Natural killer cell (primary cell): ENCODE measurements at regions not wholly inside any gene's neighbourhood (a gene's known extent, or its start where the extent isn't known, plus 50 kb on each side); places are given as distances from the start of the nearest gene placed in this dataset.

Experiments used
- ATAC-seq, 3 donors: fragments of 150-1000 bp in 2 of 3; fragments of 200-7000 bp in 1 of 3; cut with Tn5 transposase; 1 replicate in 1 of 3; 2 replicates in 2 of 3; pipeline ENCODE4 v1.10.0; 2021; ENCODE audit warnings: mild to moderate bottlenecking in 2 of 3, moderate library complexity in 2 of 3
- DNase-seq, 2 donors: peaks; one replicate each; pipeline versions ENCODE4 v3.0.0 to v3.0.0-alpha.2; 2013 to 2021; ENCODE audit warnings: mixed read lengths in 1 of 2
- H3K27ac ChIP-seq: one replicate; pipeline ENCODE4 v1.5.1; 2013; ENCODE audit warnings: mild to moderate bottlenecking, low read length
- H3K27me3 ChIP-seq: one replicate; pipeline ENCODE4 v1.6.1; 2013; ENCODE audit warnings: low read length; ENCODE audit not compliant: control insufficient read depth, insufficient read depth
- H3K36me3 ChIP-seq: one replicate; pipeline ENCODE4 v1.6.1; 2013; ENCODE audit warnings: low read length; ENCODE audit not compliant: control insufficient read depth, insufficient read depth
- H3K4me1 ChIP-seq: one replicate; pipeline ENCODE4 v1.6.1; 2013; ENCODE audit warnings: low read length; ENCODE audit not compliant: control insufficient read depth, insufficient read depth
- H3K4me3 ChIP-seq: one replicate; pipeline ENCODE4 v1.5.1; 2013; ENCODE audit warnings: low read length
- H3K9me3 ChIP-seq: one replicate; pipeline ENCODE4 v1.6.1; 2013; ENCODE audit warnings: low read length; ENCODE audit not compliant: control insufficient read depth, insufficient read depth
- H3K27ac Mint-ChIP-seq, 2 donors: one replicate each; pipeline ENCODE4 v1.8.0; 2022; ENCODE audit warnings: mild to moderate bottlenecking in 2 of 2, mixed read lengths in 2 of 2, moderate library complexity in 1 of 2
- H3K27me3 Mint-ChIP-seq, 2 donors: one replicate each; pipeline ENCODE4 v1.8.0; 2022; ENCODE audit warnings: low read depth in 2 of 2, mixed read lengths in 2 of 2
- H3K36me3 Mint-ChIP-seq: one replicate; pipeline ENCODE4 v1.8.0; 2022; ENCODE audit warnings: mixed read lengths
- H3K4me1 Mint-ChIP-seq, 2 donors: one replicate each; pipeline ENCODE4 v1.8.0; 2022; ENCODE audit warnings: mixed read lengths in 2 of 2
- H3K4me3 Mint-ChIP-seq: one replicate; pipeline ENCODE4 v1.8.0; 2022; ENCODE audit warnings: mild to moderate bottlenecking, moderate library complexity, mixed read lengths
- H3K9me3 Mint-ChIP-seq, 2 donors: one replicate each; pipeline ENCODE4 v1.8.0; 2022; ENCODE audit warnings: mixed read lengths in 2 of 2
- WGBS: methylation state at CpG from one replicate; pipeline ENCODE4 v1.1.7; 2013; ENCODE audit warnings: missing lambda C conversion rate; ENCODE audit not compliant: insufficient coverage; 5-methylcytosine and 5-hydroxymethylcytosine counted together
- intact Hi-C: fragments of 100-400 bp; cut with micrococcal nuclease; formaldehyde crosslinking; loops from one replicate; pipeline ENCODE4 v1.14.2; 2022
- TF ChIP-seq, protein P1 (sequence below): fragments of 200-600 bp; IDR thresholded peaks from one replicate; pipeline ENCODE4 v1.8.0; 2022; ENCODE audit warnings: antibody characterized with exemption

- 86% methylated on average over 4 of the region's 4 CpGs for WGBS
- no peaks in the 10 kb centered on the region for H3K36me3 Mint-ChIP-seq
- no peak overlapping the region for H3K4me3 ChIP-seq
- H3K4me3 Mint-ChIP-seq, result no peak overlapping the region
- no peaks in the 10 kb centered on the region for H3K27me3 Mint-ChIP-seq
- no peak for ATAC-seq
- TF ChIP-seq, protein P1, sequence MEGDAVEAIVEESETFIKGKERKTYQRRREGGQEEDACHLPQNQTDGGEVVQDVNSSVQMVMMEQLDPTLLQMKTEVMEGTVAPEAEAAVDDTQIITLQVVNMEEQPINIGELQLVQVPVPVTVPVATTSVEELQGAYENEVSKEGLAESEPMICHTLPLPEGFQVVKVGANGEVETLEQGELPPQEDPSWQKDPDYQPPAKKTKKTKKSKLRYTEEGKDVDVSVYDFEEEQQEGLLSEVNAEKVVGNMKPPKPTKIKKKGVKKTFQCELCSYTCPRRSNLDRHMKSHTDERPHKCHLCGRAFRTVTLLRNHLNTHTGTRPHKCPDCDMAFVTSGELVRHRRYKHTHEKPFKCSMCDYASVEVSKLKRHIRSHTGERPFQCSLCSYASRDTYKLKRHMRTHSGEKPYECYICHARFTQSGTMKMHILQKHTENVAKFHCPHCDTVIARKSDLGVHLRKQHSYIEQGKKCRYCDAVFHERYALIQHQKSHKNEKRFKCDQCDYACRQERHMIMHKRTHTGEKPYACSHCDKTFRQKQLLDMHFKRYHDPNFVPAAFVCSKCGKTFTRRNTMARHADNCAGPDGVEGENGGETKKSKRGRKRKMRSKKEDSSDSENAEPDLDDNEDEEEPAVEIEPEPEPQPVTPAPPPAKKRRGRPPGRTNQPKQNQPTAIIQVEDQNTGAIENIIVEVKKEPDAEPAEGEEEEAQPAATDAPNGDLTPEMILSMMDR, result no peak
- no peaks in the 10 kb centered on the region for H3K27me3 ChIP-seq
- H3K4me1 ChIP-seq, result no peaks in the 10 kb centered on the region
- H3K27ac Mint-ChIP-seq, result no peak overlapping the region
- no peak for DNase-seq
- peaks cover 0 to 9% of the 10 kb centered on the region in 2 donors for H3K4me1 Mint-ChIP-seq
- H3K9me3 Mint-ChIP-seq, result no peaks in the 10 kb centered on the region
- intact Hi-C loops, result no loop called here
- no peak overlapping the region for H3K27ac ChIP-seq
- no peaks in the 10 kb centered on the region for H3K9me3 ChIP-seq
- H3K36me3 ChIP-seq, result no peaks in the 10 kb centered on the region
These were observed 465.3 kb downstream of the COG6 start for GRCh38 chr13:40120781-40121180.

GRCh38 chr13:40121722-40122121 lies 466.3 kb downstream of the COG6 start:
- no peaks in the 10 kb centered on the region for H3K9me3 Mint-ChIP-seq
- intact Hi-C loops, result no loop called here
- TF ChIP-seq, protein P1, result no peak
- Histone ChIP-seq H3K4me1 (no peaks in the 10 kb centered on the region), H3K27ac (no peak overlapping the region), H3K36me3 (no peaks in the 10 kb centered on the region), H3K9me3 (no peaks in the 10 kb centered on the region), H3K27me3 (no peaks in the 10 kb centered on the region), H3K4me3 (no peak overlapping the region)
- no peak for ATAC-seq
- WGBS, result 83% methylated on average over 2 of the region's 2 CpGs
- peaks cover 2% of the 10 kb centered on the region in 2 donors for H3K4me1 Mint-ChIP-seq
- DNase-seq, result no peak
- no peak overlapping the region for H3K4me3 Mint-ChIP-seq
- H3K27ac Mint-ChIP-seq, result no peak overlapping the region
- H3K36me3 Mint-ChIP-seq, result no peaks in the 10 kb centered on the region
- no peaks in the 10 kb centered on the region for H3K27me3 Mint-ChIP-seq

- Mint-ChIP-seq H3K27me3 (no peaks in the 10 kb centered on the region), H3K27ac (no peak overlapping the region), H3K9me3 (no peaks in the 10 kb centered on the region), H3K4me1 (peaks cover 5 to 6% of the 10 kb centered on the region in 2 donors), H3K36me3 (no peaks in the 10 kb centered on the region), H3K4me3 (no peak overlapping the region)
- no peaks in the 10 kb centered on the region for H3K9me3 ChIP-seq
- ATAC-seq (no peak), DNase-seq (no peak)
- H3K4me3 ChIP-seq, result no peak overlapping the region
- TF ChIP-seq, protein P1, result no peak
- 88% methylated on average over 1 of the region's 2 CpGs for WGBS
- H3K27me3 ChIP-seq, result no peaks in the 10 kb centered on the region
- H3K4me1 ChIP-seq, result no peaks in the 10 kb centered on the region
- H3K27ac ChIP-seq, result no peak overlapping the region
- H3K36me3 ChIP-seq, result no peaks in the 10 kb centered on the region
- intact Hi-C loops, result no loop called here
These were observed 468.6 kb downstream of the COG6 start for GRCh38 chr13:40123962-40124632.

DNA sequence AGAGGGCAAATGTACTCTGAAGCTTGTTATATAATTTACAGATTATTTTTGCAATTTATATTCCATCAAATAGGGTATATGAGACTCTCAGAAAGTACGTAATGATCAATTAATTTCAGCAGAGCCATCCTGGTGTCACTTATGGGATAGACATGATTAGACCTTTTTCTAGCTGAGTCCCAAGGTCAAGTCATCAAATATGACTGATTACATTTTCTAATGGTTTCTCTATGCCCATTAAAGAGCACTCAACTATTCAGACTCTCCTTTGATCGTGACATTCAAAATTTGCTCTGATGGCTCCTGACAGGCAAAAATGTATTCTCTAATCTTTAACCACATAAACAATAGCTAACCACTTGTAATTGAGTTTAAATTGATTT lies 469.2 kb downstream of the COG6 start:
- Histone ChIP-seq H3K27me3 (no peaks in the 10 kb centered on the region), H3K4me3 (no peak overlapping the region), H3K36me3 (no peaks in the 10 kb centered on the region), H3K4me1 (no peaks in the 10 kb centered on the region), H3K9me3 (no peaks in the 10 kb centered on the region), H3K27ac (no peak overlapping the region)
- Mint-ChIP-seq H3K27ac (no peak overlapping the region), H3K4me3 (no peak overlapping the region), H3K9me3 (no peaks in the 10 kb centered on the region), H3K4me1 (peaks cover 5 to 6% of the 10 kb centered on the region in 2 donors), H3K27me3 (no peaks in the 10 kb centered on the region), H3K36me3 (no peaks in the 10 kb centered on the region)
- no peak for DNase-seq
- TF ChIP-seq, protein P1, result no peak
- intact Hi-C loops, result no loop called here
- WGBS, result 95% methylated on average over 2 of the region's 2 CpGs
- ATAC-seq, result no peak
